AG20443 (cell line): ENCODE measurements at regions not wholly inside any gene's neighbourhood (a gene's known extent, or its start where the extent isn't known, plus 50 kb on each side); places are given as distances from the start of the nearest gene placed in this dataset.

Source experiments
- DNase-seq: peaks from one replicate; pipeline ENCODE4 v3.0.0; 2012; ENCODE audit warnings: low spot score, mixed read lengths

- no peak for DNase-seq
These were observed 136.2 kb downstream of the TEX29 start for GRCh38 chr13:111456452-111457230.

DNA sequence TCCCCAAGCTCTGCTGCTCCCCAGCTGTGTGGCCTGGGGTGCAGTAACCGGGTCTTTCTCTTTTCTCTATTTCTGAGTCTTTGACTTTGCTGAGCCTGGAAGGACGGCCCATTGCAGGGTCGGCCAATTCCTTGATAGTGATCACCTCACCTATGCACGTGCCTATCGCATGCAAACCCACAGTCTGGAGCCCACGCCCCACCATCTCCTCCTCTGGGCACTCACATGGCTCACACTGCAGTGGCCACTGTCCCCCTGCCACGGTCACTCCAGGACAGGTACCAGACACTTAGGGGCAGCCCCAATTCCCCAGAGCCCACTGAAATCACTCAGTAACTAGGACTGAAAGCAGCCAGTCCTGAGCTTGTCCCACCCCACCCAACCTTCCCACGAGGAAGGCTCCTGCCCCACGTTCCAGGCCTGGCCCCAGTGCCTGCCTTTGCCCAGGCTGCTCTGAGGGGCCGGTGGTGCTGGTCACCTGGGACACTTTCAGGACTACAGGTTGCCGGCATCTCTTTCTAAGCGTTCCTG lies 137.6 kb downstream of the TEX29 start:
- DNase-seq, result no peak

DNA sequence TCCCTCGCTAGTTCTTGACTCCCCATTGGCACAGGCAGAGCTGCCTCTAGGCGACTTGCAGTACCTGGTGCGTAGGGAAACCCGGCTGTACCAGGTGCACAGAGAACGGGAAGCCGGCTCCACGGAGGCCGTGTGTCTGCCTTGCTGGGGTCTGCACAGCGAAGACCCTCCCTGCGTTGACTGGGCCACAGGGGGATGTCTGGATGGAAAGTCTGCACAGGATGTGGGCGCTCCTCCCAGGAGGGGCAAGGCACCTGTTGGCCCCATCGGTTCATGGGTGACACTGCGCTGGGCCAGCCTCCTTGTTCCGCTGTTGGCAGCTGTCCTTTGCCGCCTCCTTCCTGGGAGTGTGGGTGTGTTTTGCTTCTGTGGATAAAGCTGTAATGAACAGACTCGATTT lies 138.3 kb downstream of the TEX29 start:
- no peak for DNase-seq

DNA sequence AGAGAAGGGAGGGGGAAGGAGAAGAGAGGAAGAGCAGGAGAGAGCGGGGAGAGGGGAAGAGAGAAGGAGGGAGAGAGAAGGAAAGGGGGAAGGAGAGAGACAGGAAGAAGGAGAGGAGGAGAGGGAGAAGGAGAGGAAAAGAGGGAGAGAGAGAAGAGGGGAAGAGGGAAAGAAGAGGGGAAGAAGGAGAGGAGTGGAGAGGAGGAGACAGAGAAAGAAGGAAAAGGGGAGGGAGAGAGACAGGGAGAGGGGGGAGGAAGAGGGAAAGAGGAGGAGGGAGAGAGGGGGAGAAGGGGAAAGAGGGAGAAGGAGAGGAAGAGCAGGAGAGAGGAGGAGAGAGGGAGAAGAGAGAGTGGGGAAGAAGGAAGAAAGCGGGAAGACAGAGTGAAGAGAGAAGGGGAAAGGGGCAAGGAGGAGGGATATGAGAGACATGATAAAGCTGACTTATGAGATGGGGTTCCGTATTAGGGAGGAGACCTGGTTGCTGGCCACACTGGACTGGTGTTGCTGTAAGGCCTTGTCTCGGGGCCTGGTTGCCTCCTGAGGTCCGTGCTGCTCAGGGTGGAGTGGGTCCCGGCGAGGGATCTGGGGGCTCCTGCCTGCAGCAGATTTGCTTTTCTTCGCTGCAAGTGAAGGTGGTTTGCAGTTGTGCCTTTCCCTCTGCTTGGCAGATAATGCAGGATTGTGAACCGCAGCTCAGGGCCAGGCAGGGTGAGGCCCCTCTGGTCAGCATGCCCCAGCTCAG lies 139.5 kb downstream of the TEX29 start:
- DNase-seq, result no peak

DNA sequence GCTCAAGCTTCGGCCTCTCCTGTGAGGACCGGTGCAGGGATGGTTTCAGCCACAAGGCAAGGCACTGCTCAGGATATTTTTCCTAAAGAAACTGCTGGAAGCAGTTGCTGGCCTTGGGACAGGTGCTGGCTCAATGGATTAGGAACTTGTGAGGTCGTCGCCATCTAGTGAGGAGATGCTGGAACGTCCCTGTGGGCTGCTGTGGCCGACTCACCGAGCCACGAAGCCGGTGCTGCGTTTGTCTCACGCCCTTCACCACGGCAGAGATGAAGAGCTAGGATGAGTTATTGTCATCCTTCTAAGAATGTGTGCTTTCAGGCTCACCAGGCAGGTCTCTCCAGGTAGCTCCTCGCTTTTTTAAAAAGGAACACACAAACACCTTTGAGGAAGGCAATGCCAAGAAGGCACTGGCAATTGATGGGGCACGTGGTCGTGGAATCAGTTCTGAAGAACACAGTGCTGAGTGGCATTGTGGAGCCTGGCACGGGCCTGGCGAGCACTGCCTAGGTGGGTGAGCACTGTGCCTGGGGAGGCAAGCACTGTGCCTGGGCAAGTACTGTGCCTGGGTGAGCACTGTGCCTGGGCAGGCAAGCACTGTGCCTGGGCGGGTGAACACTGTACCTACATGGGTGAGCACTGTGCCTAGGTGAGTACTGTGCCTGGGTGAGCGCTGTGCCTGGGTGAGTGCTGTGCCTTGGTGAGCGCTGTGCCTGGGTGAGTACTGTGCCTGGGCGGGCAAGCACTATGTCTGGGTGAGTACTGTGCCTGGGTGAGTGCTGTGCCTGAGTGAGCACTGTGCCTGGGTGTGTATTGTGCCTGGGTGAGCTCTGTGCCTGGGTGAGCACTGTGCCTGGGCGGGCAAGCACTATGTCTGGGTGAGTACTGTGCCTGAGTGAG lies 140.4 kb downstream of the TEX29 start:
- peak; percentile 81 for DNase-seq

GRCh38 chr13:111461445-111462149 lies 141.2 kb downstream of the TEX29 start:
- no peak for DNase-seq

DNA sequence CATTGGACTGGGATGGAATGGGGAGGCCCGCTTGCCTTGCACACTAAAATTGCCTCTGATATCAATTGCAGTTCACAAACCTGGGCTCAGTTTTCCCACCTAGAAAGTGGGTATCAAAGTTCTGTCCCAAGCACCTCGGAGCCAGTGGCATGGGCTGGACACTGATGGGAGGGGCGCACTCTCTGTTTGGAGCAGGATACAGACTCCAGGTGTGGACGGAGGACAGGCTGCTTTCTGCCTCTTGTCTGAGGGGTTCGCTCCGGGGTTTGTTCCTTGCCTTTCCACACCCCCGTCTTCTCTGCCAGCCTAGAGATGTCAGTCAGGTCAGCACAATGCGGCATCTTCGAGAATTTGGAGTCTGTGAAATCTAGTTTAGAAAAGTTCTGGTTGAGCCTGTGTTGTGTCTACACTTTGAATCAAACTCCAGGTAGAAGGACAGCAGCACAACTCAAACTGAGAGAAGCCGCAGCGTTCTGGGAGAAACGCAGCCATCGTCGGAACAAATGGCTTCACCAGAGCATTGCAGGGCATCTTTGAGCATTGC lies 141.9 kb downstream of the TEX29 start:
- DNase-seq, result no peak

DNA sequence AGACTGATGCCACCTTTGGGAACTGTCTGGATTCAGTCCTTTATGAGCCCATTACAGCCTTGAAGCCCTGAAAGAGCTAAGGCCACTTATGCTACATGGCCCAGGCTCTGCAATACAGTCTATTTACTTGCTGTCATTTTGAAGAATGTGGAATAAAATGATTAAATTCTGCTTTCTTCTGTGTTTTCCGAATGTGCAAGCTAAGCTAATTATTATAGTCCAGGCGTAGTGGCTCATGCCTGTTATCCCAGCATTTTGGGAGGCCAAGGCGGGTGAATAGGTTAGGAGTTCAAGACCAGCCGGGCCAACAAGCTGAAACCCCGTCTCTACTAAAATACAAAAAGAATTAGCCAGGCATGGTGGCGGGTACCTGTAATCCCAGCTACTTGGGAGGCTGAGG lies 142.5 kb downstream of the TEX29 start:
- DNase-seq, result no peak

- DNase-seq, result no peak
These were observed 146.9 kb downstream of the TEX29 start for GRCh38 chr13:111467111-111467890.

DNA sequence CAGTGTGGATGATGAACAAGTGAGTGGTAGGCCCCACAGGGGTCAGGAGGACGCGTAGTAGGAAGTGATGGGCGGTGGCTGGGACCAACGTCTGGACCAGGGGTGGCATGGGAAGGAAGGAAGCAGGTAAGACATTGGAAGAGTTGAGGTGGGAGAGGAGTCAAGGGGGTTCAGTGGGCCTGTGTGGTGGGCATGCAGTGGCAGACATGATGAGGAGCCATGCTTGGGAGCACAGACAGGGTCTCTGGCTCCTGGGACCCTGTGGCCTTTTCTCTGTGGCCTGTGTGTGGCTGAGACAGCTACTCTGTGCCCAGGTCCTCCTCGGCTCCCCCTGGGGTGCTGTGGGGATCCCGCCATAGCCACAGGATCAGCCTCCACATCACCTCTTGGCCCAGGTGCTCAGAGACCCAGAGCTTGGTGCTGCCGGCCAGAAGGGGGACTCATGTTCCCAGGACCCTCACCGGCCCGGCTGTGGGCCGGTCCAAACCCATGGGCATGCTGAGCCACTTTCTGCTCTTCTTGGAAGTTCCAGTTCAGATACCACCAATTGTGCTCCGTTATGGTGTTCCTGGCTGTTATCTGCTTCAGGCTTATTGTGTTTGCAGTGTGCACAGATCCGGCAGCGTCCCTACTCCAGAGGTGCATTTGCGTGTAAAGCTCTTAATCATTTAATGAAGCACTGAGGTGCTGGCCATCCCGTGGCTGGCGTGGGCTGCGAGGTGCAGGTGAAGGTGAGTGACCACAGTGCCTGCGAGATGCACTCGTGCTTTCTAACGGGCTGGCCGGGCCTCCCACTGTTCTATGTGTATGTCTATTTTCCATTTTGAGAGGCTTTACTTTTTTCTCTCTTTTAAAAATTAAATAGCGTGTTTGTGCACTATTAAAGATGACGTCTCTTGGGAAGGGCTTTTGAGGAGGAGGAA lies 147.9 kb downstream of the TEX29 start:
- DNase-seq, result no peak

GRCh38 chr13:111469450-111469849 lies 149.0 kb downstream of the TEX29 start:
- DNase-seq, result no peak

GRCh38 chr13:111469916-111470506 lies 149.6 kb downstream of the TEX29 start:
- no peak for DNase-seq

DNA sequence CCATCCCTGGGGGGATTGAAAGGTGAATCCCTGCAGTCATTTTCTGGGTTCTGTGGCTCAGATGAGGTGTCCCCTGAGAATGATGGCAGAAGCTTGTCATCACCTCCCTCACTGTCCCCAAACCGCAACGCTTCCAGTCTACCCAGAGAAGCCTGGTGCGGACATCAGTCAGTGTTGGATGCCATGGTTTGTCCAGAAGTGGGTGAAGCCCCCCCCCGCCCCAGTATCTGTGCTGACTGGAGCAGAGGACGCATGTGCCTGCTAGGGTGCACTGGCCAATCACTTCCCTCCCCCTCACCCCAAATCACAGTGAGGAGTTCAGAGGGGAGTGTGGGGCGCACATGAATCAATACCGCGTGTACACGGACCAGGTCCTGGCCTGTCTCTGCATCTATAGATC lies 150.5 kb downstream of the TEX29 start:
- no peak for DNase-seq

DNA sequence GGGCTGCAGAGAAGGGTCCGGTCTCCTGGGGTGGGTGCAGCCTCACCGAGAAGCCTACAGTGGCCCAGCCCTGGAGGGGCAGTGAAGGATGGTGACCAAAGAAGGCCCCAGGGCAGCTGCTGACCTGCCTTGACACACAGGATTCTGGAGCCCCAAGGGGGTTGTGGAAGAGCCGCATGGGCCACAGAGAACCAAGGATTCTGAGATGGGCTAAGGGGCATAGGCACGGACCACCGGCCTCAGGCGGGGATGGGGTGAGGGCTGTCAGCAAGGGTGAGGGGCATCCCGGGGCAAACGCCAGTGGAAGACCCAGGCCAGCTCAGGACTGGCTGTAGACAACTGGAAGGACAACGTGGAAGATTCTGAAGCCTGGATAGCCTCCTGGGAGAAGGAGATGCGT lies 151.6 kb downstream of the TEX29 start:
- DNase-seq, result no peak

DNA sequence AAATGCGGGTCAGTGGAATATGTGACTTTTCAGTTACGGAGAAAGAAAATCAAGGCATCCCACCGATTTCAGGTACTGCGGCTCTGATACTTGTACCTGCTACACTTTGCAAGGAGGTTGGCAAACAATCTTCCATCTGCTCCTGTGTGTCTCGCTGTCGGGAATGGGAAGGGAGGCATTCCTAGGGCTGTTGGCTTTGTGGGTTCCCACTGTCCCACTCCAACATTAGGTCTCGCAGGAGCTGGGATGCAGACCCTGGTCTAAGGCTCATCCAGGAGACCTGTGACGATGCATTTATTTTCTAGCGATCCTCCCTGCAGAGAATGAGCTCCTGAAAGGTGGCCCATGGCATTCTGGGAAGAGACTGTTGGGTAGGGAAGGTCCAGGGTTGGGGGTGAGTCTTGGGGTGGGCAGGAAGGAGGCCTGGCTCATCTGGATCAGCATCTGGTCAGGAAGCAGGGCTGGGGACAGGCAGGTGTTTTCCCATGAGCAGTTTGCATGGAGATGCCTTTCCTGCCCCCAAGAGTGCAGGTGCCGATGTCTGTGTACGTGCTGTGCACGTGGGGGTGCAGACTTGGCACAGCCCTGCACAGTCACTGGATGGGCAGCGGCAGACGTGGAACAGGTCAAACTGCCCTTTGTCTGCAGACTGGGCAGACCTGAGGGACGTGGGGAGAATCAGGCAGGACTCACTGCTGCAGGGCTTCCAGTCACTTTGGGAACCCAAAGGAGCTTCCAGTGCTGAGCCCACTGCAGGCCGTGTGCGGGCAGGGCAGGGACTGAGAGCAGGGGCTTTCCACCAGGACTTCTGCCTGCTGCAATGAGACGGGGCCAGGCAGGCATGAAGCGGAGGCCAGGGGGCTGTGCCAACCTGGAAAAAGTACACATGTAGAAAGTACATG lies 152.4 kb downstream of the TEX29 start:
- no peak for DNase-seq

DNA sequence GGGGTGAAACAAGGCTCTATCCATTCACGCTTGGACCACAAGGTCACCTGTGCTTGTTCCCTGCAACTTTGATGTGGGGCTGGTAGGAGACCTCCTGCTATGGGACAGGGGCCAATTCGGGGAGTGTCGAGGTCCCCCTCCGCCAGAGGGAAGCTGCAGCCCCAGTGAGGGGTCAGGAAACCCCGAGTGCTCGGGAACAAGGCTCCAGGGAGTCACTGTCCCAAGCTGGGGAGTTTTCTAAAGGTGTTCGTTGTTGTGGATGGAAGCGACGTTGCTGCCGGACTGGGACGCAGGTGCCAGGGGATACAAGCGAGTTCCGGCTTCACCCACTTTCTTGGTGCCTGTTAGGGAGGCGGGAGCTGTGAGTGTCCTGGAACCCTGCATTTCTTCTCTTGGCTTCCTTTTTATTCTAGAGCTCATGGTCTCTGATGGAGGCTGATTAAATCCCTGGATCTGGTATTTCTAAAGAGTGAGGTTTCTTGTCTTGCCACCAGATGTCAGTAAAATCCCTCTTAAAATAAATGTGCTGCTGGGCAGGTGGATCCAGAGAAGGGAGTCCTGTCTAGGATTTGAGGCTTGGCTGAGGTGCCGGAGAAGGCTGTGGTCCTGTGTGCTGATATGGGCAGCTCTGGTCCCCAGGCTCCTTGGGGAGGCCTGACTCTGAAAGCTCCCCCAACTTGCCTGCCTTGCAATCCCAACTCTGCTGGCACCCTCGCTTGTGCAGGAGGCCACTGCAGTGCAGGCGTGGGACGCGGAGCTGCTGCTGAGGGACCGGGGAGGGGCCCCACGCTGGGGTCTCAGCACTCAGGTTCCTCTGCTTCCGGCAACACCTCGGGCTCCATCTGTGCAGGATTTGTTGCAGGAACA lies 153.9 kb downstream of the TEX29 start:
- peak; percentile 79 for DNase-seq

DNA sequence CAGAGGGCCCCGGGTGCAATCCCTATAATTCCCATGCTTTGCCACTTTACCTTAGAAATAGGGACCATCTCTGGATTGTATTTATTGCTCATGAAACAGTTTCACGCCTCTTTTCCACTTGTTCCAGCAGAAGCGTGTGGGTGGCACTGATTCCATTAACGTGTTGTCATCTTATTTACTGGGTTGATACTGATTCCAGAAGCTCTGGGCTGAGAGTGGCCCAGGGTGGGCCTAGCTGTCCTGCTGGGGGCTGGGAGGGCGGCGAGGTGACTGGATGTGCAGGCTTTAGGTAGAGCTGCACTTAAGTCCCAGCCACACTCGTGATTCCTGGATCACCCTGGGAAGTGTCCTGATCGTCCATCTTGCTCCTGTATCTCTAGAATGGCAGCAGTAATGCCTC lies 155.0 kb downstream of the TEX29 start:
- DNase-seq, result no peak
